ENCODE measurements at regions not wholly inside any gene's neighbourhood (a gene's known extent, or its start where the extent isn't known, plus 50 kb on each side); places are given as distances from the start of the nearest gene placed in this dataset.

GRCh38 chr5:30747412-30747811, 446.1 kb upstream of the CDH6 start:
- TF ChIP-seq, protein P1, sequence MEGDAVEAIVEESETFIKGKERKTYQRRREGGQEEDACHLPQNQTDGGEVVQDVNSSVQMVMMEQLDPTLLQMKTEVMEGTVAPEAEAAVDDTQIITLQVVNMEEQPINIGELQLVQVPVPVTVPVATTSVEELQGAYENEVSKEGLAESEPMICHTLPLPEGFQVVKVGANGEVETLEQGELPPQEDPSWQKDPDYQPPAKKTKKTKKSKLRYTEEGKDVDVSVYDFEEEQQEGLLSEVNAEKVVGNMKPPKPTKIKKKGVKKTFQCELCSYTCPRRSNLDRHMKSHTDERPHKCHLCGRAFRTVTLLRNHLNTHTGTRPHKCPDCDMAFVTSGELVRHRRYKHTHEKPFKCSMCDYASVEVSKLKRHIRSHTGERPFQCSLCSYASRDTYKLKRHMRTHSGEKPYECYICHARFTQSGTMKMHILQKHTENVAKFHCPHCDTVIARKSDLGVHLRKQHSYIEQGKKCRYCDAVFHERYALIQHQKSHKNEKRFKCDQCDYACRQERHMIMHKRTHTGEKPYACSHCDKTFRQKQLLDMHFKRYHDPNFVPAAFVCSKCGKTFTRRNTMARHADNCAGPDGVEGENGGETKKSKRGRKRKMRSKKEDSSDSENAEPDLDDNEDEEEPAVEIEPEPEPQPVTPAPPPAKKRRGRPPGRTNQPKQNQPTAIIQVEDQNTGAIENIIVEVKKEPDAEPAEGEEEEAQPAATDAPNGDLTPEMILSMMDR (IDR thresholded peaks at IDR 0.05) = no peak
- no peak for TF ChIP-seq POLR2A (IDR thresholded peaks at IDR 0.05)

Data from testis (tissue), 2 donors.